ENCODE measurements at regions not wholly inside any gene's neighbourhood (a gene's known extent, or its start where the extent isn't known, plus 50 kb on each side); places are given as distances from the start of the nearest gene placed in this dataset.
A peak's percentile ranks its signal among the peaks of the same experiment; 100 is the strongest.
"Not testable (repeated sequence)": the region's sequence is repeated elsewhere in the genome, so short reads cannot be mapped to it uniquely, and the experiment has no call there.

DNA sequence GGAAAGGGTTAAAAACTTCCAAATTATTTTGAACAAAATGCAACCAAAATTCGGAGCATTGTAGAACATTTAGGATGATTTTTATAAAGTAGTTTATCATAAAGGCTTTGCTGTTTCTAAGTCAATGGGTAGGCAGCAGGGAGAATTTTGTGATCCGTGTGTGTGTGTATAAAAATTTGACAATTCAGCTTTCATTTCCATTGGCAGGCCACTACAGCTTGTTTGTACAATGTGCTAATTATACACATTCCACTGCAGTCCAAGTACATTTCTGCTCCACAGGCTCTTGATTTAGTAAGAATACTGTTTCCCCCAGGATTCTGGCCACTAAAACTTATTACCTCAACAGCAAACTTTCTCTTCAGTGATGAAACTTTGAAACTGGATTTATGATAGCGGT lies 71.8 kb upstream of the LTBP1 start:
- H3K4me3 ChIP-seq = no peak overlapping the region
- no peaks in the 10 kb centered on the region for H3K36me3 ChIP-seq
- no peak for DNase-seq
- no peaks in the 10 kb centered on the region for H3K9me3 ChIP-seq
- H3K27me3 ChIP-seq = no peaks in the 10 kb centered on the region

DNA sequence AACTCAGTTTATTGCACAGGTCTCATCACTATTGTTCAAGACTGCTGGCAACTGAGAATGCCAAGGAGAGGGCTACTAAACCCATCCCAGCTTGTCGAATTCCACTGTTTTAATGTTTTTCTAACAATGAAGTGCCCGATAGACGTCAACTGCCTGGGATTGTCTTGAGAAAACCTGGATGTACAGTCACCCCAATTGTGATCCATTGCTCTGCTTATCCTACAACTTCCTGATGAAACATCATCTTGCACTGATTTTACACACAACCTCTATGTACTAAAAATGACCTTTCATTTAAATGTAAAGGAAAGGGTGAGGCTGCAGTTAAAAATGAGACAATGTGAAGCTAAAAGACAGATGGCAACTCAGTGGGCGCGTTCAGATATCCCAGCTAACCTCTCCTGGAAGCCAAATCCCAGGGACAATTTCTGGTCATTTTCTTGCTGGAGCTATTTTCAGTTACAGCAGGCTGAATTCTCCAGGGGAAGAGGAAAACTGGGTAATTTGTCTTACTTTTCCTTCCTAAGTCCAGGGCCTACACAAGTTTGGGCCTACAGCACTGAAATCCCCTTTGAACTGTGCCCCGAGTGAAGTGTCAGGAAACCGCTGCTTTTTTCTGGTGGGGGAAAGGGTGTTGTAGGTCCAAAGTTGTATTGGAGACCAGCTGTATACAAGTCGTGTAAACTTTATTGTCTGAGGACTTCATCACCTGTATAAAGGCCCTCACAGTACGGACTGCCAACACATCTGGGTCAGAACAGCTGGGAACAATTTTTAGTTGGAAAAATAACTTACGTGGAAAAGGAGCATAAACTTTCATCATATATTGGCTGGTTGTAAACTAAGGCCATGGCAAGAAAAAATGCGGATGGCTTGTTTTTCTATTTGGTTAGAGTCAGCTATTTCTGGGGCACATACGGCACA lies 68.9 kb upstream of the LTBP1 start:
- H3K27me3 ChIP-seq = no peaks in the 10 kb centered on the region
- no peaks in the 10 kb centered on the region for H3K36me3 ChIP-seq
- no peak for DNase-seq
- H3K4me3 ChIP-seq = no peak overlapping the region
- H3K9me3 ChIP-seq = no peaks in the 10 kb centered on the region

DNA sequence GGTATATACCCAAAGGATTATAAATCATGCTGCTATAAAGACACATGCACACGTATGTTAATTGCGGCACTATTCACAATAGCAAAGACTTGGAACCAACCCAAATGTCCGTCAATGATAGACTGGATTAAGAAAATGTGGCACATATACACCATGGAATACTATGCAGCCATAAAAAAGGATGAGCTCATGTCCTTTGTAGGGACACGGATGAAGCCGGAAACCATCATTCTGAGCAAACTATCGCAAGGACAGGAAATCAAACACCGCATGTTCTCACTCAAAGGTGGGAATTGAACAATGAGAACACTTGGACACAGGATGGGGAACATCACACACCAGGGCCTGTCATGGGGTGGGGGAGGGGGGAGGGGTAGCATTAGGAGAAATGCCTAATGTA lies 66.8 kb upstream of the LTBP1 start:
- not testable (repeated sequence) for H3K36me3 ChIP-seq, DNase-seq, H3K4me3 ChIP-seq, H3K27me3 ChIP-seq, H3K9me3 ChIP-seq

DNA sequence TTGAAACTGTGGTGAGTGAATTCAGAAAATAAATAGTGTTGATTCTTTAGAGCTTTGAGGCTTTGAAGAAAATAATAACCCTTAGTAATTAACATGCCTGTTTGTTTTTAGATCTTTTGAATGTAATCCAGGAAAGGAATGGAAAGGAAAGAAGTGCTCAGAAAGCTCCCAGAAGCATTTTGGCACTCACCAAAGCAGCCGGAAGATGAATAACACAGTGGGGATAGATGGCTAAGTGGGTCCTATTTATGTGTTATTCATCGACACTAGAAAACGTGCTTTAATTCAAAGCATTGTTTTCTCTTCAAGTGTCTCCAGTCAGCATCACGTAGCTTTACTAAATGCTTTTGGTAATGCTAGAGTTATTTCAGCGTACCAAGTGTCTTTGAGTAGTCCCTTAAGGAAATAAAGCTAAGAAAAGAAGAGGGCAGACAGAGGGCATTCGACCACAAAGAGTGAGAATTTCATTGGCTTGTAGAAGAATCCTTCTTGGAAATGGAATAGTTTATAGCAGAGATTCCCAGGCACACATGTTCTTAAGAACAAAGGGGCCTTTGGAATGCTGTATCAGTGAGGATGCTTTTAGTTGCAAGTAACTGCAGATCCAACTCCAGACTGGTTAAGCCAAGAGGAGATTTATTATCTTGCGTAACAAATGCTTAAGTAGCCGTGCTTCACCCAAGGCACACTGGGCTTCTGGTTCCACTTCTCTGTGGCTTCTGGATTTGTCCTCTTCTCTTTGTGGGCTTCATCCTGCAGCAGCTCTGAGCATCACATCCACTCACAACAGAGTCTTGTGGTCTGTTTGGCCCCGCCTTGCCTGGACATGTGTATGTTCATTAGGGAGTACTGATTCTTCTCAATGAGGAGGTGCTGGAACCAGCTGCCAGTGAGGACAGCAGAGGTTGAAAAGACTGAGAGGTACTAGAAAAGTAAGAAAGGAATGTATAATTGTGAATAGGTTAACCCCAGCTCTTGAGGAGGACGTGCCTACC lies 63.6 kb upstream of the LTBP1 start:
- Histone ChIP-seq H3K36me3 (no peaks in the 10 kb centered on the region), H3K9me3 (peaks cover 6% of the 10 kb centered on the region), H3K4me3 (no peak overlapping the region), H3K27me3 (no peaks in the 10 kb centered on the region)
- peak; percentile 59 for DNase-seq

DNA sequence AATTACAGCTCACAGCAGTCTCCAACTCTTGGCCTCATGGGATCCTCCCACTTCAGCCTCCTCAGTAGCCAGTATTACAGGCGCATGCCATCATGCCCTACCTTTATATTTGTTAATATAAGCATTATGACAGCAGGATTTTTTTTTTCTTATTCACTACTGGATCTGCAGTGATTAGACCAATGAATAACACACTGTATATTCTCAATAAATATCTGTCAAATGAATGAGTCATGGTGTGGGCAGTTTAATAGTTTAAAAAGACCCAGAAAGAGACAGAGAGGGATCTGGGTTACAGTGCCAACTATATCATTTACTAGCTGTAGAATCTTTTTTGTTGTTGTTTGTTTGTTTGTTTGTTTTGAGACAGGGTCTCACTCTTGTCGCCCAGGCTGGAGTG lies 62.4 kb upstream of the LTBP1 start:
- H3K27me3 ChIP-seq = no peaks in the 10 kb centered on the region
- no peaks in the 10 kb centered on the region for H3K36me3 ChIP-seq
- peak; percentile 62 for DNase-seq
- H3K4me3 ChIP-seq = no peak overlapping the region
- peaks cover 6% of the 10 kb centered on the region for H3K9me3 ChIP-seq

DNA sequence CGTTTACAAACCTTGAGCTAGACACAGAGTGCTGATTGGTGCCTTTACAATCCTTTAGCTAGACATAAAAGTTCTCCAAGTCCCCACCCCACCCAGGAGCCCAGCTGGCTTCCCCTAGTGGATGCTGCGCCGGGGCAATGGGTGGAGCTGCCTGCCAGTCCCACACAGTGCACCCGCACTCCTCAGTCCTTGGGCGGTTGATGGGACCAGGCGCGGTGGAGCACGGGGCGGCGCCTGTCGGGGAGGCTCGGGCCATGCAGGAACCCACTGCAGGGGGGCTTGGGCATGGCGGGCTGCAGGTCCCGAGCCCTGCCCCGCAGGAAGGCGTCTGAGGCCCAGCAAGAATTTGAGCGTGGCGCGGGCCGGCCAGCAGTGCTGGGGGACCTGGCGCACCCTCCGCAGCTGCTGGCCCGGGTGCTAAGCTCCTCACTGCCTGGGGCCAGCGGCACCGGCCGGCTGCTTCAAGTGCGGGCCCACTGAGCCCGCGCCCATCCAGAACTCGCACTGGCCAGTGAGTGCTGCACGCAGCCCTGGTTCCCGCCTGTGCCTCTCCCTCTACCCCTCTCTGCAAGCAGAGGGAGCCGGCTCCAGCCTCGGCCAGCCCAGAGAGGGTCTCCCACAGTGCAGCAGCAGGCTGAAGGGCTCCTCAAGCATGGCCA lies 60.2 kb upstream of the LTBP1 start:
- not testable (repeated sequence) for H3K9me3 ChIP-seq, H3K4me3 ChIP-seq, H3K27me3 ChIP-seq, H3K36me3 ChIP-seq, DNase-seq

DNA sequence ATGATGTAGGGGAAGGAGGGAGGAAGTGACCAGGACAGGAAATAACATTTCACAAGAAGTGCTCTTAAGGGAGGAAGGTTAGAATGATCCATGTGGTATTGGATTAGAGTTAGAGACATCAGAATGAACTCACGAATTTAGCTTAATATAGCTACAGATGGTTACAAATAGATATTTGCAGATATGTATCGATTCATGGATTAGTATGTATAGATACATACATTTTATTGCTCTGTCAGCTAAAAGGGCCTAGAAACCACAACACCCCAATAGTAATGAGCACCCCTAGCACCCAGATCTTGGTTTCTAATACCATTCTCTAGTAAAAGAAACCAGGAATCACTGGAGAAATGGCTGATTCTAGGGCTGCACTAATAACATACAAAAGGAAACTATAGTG lies 59.6 kb upstream of the LTBP1 start:
- H3K9me3 ChIP-seq = peaks cover 6% of the 10 kb centered on the region
- no peaks in the 10 kb centered on the region for H3K36me3 ChIP-seq
- no peak for DNase-seq
- H3K4me3 ChIP-seq = no peak overlapping the region
- no peaks in the 10 kb centered on the region for H3K27me3 ChIP-seq

DNA sequence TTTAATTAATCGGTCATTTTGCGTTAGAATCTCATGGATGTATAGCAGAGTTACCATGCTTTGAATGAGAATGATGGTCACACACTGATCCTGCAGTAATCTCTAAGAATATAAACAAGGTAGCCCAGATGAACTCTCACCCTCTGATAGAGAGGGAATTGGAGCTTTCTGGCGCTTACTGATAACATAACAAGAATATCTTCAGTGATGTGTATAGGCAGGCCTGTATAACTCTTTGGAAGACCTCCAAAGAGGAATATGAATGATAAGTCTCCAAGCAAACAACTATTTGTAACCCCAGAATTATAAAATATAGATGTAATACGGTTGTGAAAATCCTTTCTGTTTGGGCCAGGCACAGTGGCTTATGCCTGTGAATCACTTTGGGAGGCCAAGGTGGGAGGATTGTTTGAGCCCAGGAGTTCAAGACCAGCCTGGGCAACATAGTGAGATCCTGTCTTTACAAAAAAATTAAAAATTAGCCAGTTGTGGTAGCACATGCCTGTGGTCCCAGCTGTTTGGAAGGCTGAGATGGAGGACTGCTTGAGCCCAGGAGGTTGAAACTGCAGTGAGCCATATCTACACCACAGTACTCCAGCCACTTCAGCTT lies 52.5 kb upstream of the LTBP1 start:
- H3K9me3 ChIP-seq = no peaks in the 10 kb centered on the region
- H3K4me3 ChIP-seq = no peak overlapping the region
- DNase-seq = no peak
- H3K36me3 ChIP-seq = no peaks in the 10 kb centered on the region
- no peaks in the 10 kb centered on the region for H3K27me3 ChIP-seq

DNA sequence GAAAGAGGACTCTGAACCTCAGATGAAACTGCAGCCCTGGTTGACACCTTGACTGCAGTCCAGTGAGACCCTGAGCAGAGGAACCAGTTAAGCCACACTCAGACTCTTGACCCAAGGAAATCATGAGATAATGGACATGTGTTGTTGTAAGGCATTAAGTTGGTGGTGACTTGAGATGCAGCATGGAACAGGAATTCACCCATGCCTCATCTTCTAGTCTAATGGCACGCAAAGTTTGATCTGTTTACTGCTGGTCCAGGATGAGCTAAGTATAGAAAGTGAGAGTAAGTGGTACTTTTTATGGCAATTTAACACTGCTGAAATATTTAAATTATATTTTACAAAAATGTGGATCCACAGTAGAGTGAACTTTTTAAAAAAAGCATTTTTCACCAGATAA lies 51.3 kb upstream of the LTBP1 start:
- no peak for DNase-seq
- H3K4me3 ChIP-seq = no peak overlapping the region

More for the DNA sequence above, 51.3 kb upstream of the LTBP1 start:
- no peaks in the 10 kb centered on the region for H3K27me3 ChIP-seq
- no peaks in the 10 kb centered on the region for H3K36me3 ChIP-seq
- H3K9me3 ChIP-seq = no peaks in the 10 kb centered on the region
